Hematopoietic multipotent progenitor cell treated with erythropoietin and hydrocortisone succinate and interleukin-3 and kit ligand, for 17 days (in vitro differentiated cells): ENCODE measurements at regions not wholly inside any gene's neighbourhood (a gene's known extent, or its start where the extent isn't known, plus 50 kb on each side); places are given as distances from the start of the nearest gene placed in this dataset.

Source experiments
- DNase-seq: peaks from one replicate; pipeline ENCODE4 v3.0.0-alpha.2; 2015; ENCODE audit warnings: low spot score

DNA sequence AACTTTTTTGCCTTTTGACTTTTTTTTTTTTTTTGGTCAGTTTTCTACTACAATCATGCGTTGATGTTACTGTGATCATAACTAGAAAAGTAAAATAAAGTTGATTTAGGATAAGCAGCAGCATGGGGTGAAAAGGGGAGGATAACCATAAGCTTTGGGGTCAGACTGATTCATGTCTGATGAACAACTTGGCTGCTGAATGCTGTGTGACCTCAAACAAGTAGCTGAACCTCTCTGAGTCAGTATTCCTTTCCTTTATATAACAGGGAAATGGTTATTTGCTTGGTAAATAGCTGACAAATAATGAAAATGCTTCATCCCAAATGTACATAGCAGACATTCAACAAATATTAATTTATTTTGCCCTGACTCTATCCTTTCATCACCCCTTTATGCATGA lies 413.0 kb downstream of the VRK1 start:
- no peak for DNase-seq

DNA sequence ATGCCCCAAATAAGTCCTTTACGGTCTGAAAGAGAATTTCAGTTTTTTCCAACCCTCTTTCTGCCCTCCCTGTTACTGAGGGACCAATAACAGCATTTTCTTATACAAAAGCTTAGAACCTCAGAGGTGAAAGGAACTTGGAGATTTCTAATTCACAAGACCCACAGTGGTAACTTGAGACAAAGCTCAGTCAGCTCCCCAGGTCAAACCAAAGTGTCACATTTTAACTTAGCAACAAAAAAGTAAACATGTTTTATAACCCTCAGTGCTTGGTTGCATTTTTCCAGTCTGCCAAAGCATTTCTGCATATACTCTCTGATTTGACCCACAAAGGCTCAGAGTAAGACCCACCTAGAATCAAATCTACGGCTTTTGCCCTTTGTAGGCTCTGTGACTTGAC lies 415.2 kb downstream of the VRK1 start:
- no peak for DNase-seq

DNA sequence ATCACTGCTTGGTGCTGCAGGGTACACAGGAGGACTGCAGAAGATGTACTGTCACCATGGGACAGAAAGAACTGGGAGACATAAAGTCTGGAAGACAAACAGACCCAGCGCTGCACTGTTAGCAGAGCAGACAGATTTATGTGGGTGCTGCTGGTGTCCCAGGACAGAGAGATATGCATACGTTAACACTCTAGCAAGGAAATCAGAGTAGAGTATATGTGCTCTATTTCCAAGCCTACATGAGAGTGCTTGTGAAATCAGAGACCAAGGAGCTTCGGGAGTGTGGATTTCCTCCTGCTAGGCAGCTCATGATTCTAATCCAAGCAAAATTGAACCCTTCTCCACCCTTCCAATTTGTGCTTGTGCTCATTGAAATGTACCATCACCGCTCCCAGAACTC lies 416.5 kb downstream of the VRK1 start:
- no peak for DNase-seq

DNA sequence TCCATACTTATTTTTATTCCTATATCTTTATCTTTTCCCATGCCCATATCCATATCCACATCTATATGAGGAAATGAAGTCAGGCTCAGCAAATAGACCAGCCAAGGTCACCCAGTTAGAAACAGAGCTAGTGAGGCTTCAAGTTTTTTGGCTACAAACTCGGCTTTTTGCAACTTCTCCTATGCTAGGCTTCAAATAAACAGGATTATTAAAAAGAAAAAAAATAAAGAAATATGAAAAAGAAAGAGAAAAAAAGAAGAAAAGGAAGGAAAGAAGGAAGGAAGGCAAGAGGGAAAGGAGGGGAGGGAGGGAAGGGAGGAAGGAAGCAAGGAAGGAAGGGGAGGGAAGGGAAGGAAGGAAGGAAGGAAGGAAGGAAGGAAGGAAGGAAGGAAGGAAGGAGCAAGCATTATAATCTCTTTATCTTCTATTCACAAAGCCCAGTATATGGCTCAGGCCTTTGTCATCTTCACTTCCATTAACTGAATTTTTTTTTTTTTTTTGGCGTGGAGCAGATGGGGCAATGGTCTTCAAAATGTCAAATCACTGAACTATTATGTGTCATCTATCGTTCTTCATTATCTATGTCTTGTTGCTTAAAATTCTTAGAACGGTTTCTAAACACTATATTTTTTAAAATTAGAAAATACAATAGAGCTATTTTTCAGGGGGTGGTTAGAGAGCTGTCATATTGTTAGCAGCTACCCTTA lies 418.2 kb downstream of the VRK1 start:
- DNase-seq = no peak

DNA sequence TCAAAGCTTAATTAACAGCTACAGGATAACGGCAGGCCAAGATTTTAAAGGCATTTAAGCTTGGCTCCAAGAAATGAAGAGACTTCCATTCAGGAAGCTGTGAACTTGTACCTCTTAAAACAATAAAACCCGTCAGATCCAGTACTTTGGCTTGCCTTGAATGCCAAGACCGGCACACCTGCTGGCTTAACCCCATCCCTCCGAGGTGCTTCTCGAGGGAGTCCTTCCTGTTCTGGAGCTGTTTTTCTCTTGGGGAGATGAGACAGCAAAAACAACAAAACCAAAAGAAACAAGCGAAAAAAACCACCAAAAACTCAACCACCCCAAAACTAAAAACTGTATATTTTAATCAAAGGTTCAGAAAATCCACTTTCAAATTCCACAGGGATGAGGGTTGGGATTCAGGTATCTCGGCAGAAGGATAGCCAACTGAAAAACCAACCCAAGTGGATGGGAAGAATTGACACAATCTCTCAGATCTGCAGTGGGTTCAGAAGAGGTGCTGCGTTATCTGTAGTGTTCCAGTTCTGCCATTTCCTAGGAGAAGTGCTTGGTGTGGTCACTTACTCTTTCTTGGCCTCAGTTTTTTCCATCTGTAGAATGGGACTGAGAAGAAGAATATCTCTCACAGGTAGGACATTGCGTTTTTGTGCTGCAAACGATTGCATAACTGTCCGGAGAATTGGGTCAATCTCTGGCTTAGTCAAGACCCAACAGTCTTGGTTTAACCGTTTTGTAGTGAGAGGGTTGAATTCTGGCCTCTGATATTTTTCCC lies 420.1 kb downstream of the VRK1 start:
- no peak for DNase-seq

DNA sequence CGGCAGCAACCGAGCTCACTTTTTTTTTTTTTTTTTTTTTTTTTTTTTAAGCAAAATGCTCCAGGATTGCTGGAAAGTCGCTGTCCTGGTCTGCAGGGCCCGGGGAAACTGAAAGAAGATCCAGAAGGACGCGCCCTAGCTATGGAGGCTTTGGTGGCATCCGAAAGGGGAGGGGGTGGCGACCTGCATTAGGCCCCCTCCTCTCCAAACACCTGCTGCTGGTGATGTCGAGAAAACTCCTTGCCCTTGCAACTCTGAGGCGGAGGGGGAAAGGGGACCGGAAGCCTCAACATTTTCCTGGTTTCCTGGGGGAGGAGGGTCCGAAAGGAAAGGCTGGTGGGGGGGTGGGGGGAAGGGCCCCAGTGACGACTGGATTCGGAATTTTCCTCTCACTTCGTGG lies 421.1 kb downstream of the VRK1 start:
- no peak for DNase-seq

DNA sequence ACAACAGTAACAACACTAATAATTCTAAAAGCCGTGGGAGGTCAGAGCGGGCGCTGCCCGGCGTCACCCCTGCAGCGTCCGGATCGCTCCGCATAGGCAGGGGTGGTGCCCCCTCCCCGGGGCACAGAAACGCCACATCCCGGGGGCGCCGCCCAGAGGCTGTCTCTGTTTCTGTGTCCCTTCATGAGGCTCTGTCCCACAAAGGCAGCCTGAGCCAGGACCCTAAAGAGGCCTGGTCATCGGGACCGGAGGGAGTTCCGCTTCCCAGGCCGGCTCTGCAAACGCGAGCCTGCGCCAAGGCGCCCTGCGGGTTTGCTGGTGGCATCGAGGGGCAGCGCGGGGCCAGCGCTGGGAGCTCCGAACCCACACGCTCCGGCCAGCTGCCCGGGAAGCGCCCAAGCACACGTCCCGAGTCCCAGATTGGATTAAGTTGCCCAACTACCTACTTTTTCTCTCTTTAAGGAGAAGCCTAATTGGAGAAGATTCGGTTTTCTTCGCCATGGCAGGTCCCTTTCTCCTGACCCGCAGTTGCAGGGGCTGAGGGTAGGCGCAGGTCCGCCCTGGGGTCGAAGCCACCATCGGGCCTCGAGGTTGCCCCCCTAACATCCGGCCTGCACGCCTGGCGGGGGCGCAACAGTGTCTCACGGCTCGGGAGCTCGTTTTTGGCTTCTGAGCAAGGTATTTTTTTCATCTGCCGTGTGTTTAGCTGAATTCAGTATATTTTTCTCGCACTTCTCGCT lies 421.7 kb downstream of the VRK1 start:
- no peak for DNase-seq

DNA sequence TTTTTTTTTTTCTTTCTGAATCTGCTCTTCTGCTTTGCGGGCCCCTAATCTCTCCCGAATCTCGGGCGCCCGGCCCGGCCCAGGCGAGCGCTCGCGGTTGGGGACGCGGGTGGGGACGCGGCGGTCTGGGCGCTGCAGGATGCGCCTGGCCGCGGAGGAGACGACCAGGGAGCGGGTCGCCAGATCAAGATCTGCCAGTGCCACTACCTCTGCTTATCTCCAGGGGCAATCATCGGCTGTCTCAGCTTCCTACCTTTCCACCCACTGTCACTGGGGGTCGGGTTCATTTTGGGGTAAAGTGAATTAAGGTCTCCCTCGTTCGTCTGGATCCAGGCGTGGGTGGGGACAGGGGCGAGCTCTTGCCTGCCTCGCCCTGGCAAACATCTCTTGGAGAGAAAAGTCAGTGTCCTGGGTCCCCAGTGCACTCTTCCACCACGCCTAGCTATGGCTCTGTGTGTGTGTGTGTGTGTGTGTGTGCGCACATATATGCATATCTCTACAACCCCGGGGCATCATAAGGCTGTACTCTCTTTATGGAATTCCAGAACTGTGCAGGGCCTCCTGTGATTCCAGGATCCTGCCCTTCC lies 422.3 kb downstream of the VRK1 start:
- DNase-seq = no peak

DNA sequence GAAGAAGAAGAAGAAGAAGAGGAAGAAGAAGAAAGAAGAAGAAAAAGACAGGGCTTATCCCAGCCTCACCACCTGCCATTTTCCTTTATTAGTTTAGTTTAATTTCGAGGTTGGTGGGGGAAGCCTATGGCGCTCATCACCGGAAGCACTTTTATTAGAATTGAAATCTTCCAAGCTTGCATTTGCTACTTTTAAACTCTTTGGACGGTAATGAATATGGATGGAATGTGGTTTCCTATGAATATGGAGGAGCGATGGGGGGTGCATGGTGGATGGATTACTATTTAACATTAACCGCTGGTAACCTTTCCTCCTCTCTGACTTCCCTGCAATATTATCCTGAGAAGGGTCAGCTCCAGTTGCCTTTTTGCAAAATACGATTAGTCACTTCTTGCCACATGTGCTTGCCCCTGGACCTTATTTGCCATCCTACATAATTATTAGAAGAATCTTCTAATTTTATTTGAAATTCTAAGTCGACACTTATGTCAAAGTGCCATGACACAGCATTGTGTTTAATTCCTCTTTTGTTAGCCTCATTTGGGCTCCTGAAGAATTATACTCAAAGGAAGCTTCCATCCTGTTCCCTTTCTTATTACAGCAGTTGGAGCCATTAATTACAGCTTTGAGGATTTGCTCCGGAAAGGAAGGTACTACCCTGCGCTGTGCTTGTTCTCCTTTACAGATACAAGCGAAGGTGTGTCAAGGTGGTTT lies 424.5 kb downstream of the VRK1 start:
- no peak for DNase-seq

DNA sequence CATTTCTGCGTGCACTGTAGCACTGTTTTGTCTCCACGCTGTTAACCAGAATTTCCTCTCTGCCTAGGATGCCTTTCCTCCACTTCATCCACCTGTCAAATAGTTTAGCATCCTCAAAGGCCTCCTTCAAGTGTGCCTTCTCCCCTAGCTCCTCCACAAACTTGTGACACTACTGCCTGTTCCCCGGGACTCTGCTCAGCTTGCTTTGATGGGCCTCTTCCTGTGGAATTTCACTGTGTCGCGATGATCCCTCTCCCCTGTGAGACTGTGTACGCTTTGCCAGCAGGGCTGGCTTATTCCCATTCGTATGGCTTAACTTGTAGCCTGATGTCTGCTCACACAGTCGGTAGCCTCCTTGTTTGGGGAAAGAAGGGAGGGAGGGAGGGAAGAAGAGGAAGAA lies 426.8 kb downstream of the VRK1 start:
- no peak for DNase-seq

DNA sequence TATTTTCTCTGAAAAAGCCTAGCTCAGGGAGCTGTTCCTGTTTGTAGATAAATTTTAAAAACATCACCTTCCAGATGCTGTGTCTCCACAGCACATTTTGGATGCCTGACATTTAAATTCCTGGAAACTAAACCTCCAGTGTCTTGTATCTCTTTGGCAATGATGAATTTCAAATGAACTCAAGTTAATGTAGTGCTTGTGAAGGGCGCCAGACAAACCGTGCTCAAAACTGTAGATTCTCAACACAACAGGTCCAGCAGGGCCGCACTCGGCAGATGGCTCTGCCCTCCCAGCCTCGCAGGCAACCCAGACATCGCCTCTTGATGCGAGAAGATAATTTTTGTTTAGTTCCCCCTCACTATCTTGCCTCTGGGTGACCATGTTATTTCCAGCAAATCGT lies 432.9 kb downstream of the VRK1 start:
- no peak for DNase-seq

DNA sequence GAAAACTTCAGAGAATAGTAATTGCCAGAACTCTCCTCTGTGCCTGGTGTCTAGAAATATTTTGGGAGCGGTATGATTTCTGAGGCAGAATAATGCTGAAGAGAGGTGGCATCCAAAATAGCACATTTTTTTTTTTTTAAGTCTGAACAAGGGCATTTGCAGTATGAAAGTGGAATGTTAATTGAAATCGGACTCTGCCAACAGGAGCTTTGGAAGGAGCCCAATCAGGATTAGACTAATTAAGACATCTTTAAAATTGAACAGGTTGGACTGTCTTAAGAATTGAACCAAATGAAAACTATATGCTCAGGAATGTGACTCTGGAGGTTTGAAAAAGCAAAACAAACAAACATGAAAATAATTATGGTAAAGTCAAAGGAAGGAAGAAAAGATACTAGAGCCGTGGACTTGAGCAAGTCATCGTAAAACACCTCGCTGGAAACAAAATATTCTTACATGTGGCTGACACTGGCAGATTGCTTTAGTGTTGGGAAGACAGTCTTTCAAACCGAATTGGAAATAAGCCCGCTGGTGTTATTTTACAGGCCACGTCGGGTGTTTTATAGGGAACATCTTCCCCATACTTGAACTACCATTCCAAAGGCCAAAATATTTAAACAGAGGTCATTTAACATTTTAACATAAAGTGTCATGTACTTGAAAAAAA lies 436.3 kb downstream of the VRK1 start:
- no peak for DNase-seq

DNA sequence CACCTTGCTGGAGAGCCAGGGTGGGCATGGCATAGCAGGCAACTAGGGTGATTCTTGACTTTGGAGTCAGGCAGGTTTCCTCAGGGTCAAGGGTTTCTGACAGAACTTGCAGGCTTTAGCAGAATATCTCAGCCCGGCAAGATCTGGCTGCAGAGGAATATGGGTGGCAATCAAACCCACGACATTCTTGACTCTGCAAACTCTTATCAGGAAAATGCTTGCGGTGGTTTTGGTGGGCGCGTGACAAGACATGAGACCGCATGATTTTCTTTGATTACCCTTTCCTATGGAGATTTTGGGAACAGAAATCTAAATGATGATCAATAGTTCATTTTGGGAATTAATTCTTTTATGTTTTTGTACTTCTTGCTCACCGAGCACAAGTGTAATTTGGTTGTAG lies 449.5 kb downstream of the VRK1 start:
- DNase-seq = no peak

DNA sequence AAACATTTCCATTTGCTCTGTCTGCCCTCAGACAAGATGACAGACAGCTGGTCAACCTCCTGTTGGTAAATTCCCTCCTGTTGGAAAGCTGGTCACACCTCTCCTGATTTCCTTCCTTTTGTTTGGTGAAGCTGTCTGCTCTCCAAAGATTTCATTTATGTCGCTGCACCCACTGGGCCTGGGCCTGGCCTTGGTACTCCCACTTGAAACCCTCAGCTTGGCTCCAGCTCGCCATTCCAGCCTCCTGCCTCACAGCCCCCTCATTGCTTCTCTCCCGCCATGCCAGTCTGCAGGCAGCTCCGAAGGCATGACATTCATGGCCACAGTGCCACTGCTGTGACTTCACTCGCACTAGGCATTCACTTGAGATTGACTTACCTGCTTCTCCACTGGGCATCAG lies 451.8 kb downstream of the VRK1 start:
- no peak for DNase-seq

DNA sequence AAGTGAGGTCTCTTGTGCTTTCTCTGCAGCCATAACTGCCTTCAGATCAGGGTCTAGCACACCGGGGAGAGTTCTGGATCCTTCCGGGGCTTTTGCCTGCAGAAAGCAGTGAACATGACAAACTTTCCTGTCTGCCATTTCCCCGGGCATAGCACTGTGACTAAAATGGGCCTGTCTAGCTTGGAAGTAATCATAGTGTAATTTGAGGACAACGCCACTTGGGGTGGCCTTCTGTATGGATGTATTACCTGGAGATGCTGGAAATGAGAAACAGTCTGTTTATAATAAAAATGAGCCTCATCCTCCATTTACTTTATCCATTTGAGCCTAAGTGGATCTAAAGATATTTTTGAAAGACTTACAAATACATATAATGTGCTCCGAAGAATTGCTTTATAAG lies 453.7 kb downstream of the VRK1 start:
- DNase-seq = no peak

DNA sequence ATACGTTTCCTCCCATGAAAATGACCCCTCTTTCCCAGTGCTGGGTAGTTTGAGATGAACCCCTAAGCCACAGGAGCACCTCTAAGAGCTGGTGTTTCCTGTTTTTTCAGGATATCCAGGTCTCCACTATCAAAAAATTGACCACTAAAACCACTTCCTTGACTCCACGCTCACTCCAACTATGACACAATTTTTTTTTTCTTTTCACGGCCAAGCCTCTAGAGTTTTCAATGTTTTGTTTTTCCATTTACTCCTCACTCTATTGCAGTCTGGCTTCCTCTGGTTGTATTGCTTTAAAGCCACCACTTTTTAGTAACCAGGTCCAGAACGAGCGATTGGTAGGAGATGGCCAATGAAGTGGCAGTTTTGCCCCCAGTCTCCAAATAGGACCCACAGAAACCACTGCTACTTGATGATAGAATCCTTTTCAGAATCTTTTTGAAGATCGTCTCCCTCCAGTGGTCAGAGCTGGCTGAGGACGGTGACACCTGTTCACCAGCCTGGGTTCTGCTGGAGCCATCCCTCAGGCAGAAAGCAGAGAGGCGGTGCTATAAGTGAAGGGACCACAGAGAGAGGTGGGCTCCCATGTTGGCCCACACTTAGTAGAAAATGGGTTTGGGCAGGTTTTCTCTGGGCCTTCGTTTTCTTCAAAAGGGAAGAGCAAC lies 454.4 kb downstream of the VRK1 start:
- no peak for DNase-seq

DNA sequence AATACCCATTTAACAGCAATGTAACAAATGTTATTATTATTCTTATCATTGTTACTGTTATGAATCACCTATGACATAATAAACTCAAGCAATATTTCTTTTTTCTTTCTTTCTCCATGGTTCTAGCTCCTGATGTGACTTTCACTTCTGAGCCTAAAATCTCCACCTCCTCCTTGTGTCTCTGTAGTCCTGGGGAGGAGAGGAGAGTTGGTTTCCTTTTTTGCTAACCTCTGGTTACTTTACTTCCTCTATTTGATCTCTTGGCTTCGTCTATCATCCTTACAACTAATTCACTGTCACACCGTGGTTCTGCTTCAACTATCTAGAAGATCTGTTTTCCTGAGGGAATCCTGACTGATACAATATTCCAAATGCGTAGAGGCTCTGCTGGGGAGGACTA lies 456.6 kb downstream of the VRK1 start:
- no peak for DNase-seq

DNA sequence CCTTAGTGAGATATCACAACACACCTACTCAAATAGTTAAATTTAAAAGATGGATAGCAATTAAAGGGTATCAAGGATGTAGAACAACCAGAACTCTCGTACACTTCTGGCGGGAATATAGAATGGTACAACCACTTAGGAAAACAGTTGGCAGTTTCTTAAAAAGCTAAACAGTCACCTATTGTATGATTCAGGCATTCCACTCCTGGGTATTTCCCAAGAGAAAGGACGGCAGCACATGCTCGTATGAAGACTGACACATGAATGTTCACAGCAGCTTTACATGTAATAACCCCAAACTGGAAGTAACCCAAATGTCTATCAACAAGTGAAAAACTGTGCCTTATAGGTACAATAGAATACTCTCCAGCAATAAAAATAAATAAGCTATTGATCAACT lies 465.2 kb downstream of the VRK1 start:
- DNase-seq = no peak

DNA sequence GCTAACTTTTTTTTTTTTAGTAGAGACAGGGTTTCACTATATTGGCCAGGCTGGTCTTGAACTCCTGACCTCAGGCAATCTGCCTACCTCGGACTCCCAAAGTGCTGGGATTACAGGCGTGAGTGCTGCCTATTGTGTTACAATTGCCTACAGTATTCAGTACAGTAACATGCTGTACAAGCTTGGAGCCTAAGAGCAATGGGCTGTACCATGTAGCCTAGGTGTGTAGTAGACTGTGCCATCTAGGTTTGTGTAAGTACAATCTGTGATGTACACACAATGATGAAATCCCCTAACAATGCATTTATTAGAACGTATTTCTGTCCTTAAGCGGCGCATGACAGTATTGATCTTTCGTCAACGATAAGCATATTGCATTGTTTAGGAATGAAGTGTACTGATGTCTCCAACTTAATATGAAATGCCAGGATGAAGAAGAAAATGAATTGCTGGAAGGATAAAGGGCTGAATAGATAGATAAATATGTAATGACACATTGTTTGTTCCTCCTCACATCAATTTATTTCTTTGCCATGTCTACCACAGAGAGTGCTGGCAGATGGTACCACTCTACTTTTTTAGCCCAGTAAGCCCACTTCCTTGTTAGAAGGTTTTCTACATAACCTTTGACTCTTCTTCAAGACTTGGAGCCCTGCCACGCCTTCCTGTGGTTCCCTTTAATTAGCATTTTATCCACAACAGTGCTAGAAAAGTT lies 467.5 kb downstream of the VRK1 start:
- DNase-seq = no peak

DNA sequence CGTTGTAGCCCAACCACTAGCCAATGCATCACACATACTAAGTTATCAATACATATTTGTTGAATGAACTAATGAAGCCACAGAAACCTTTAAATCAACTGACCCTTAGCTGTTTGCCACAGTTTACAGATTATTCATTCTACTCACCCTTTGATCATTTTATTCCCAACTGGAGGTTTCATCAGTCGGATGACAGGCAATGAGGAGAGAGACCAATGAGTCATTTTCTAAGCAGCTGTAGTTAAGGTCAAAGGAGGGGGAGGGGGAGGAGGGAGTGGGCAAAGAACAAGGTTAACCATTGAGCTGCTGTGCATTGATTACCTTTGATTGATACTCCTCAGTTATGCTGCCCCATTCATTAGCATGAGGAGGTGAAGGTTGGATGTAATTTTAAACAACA lies 469.5 kb downstream of the VRK1 start:
- no peak for DNase-seq
